IMR-90 (cell line): ENCODE measurements at regions not wholly inside any gene's neighbourhood (a gene's known extent, or its start where the extent isn't known, plus 50 kb on each side); places are given as distances from the start of the nearest gene placed in this dataset.

Experiments
- ATAC-seq: fragments of 200-7000 bp; cut with Tn5 transposase; 2 replicates; pipeline ENCODE4 v1.9.1; 2020; ENCODE audit warnings: low read depth, mild to moderate bottlenecking, moderate library complexity
- BruUV-seq: library from RNA; stranded (reverse); fragments of 400-500 nt; replicated peaks from 2 replicates; lab custom pipeline; 2021; lab: Mats Ljungman, UMichigan
- CTCF ChIA-PET: fragments of 300-600 bp; formaldehyde crosslinking; extraction: SDS; loops from one replicate; lab custom pipeline; 2021; ENCODE audit warnings: antibody characterized with exemption; lab: Yijun Ruan, JAX
- POLR2A ChIA-PET: fragments of 300-600 bp; sonication (Branson Sonifier 250); formaldehyde crosslinking; loops from one replicate; lab custom pipeline; 2022; ENCODE audit warnings: antibody characterized with exemption; ENCODE audit not compliant: unreplicated experiment; lab: Charles Lee
- DNase-seq: peaks from one replicate; pipeline ENCODE4 v3.0.0; 2013
- H2AFZ ChIP-seq: replicated peaks from 2 replicates; pipeline ENCODE3; 2013; ENCODE audit warnings: low read length, mild to moderate bottlenecking; ENCODE audit not compliant: poor library complexity
- H2AK5ac ChIP-seq: 2 replicates; pipeline ENCODE4 v1.6.1; 2013; ENCODE audit warnings: low read depth, low read length, inconsistent platforms
- H2AK9ac ChIP-seq: replicated peaks from 2 replicates; pipeline ENCODE3; 2013; ENCODE audit warnings: mild to moderate bottlenecking, low read depth, low read length, moderate library complexity; ENCODE audit not compliant: poor library complexity
- H2BK120ac ChIP-seq: 2 replicates; pipeline ENCODE4 v1.6.1; 2013; ENCODE audit warnings: low read depth, low read length, inconsistent platforms
- H2BK15ac ChIP-seq: 3 replicates; pipeline ENCODE4 v1.6.1; 2013; ENCODE audit warnings: low read depth, low read length, inconsistent platforms
- H2BK20ac ChIP-seq: 2 replicates; pipeline ENCODE4 v1.6.1; 2013; ENCODE audit warnings: low read depth, mild to moderate bottlenecking, inconsistent platforms, low read length, moderate library complexity
- H2BK5ac ChIP-seq: 2 replicates; pipeline ENCODE4 v1.6.1; 2013; ENCODE audit warnings: mild to moderate bottlenecking, low read depth, low read length, inconsistent platforms; ENCODE audit not compliant: poor library complexity, severe bottlenecking
- H3K14ac ChIP-seq: replicated peaks from 2 replicates; pipeline ENCODE4 v1.6.1; 2013; ENCODE audit warnings: low read depth, low read length, inconsistent platforms
- H3K18ac ChIP-seq: 2 replicates; pipeline ENCODE4 v1.6.1; 2013; ENCODE audit warnings: low read depth, low read length, control low read depth
- H3K23ac ChIP-seq: 2 replicates; pipeline ENCODE4 v1.6.1; 2013; ENCODE audit warnings: low read depth, low read length, inconsistent platforms
- H3K27ac ChIP-seq: 2 replicates; pipeline ENCODE4 v1.5.1; 2013; ENCODE audit warnings: mild to moderate bottlenecking, control low read depth, low read length; ENCODE audit not compliant: insufficient read depth
- H3K27me3 ChIP-seq: 2 replicates; pipeline ENCODE4 v1.6.1; 2013; ENCODE audit warnings: low read length; ENCODE audit not compliant: control insufficient read depth, insufficient read depth
- H3K36me3 ChIP-seq: 2 replicates; pipeline ENCODE4 v1.6.1; 2013; ENCODE audit warnings: low read length, mixed read lengths; ENCODE audit not compliant: control insufficient read depth, insufficient read depth
- H3K4ac ChIP-seq: 2 replicates; pipeline ENCODE4 v1.6.1; 2013; ENCODE audit warnings: low read depth, low read length, inconsistent platforms
- H3K4me1 ChIP-seq: 2 replicates; pipeline ENCODE4 v1.6.1; 2013; ENCODE audit warnings: low read length, mixed read lengths; ENCODE audit not compliant: control insufficient read depth, insufficient read depth
- H3K4me2 ChIP-seq: 2 replicates; pipeline ENCODE4 v1.6.1; 2013; ENCODE audit warnings: low read depth, mild to moderate bottlenecking, control low read depth, low read length, moderate library complexity
- H3K4me3 ChIP-seq: 2 replicates; pipeline ENCODE4 v1.5.1; 2013; ENCODE audit warnings: low read depth, mild to moderate bottlenecking, control low read depth, low read length, moderate library complexity; ENCODE audit not compliant: insufficient read depth
- H3K56ac ChIP-seq: 2 replicates; pipeline ENCODE4 v1.6.1; 2013; ENCODE audit warnings: low read length, inconsistent platforms; ENCODE audit not compliant: insufficient read depth; ENCODE audit errors: extremely low read depth
- H3K79me1 ChIP-seq, 2 experiments: 2 replicates each; pipeline ENCODE4 v1.6.1; 2013; ENCODE audit warnings: low read length in 2 of 2, inconsistent platforms in 1 of 2, low read depth in 1 of 2
- H3K9ac ChIP-seq: 2 replicates; pipeline ENCODE4 v1.6.1; 2013; ENCODE audit warnings: low read depth, low read length, control low read depth
- H3K9me1 ChIP-seq: 2 replicates; pipeline ENCODE4 v1.6.1; 2013; ENCODE audit warnings: low read length, inconsistent platforms; ENCODE audit not compliant: insufficient read depth
- H3K9me3 ChIP-seq: 2 replicates; pipeline ENCODE4 v1.6.1; 2013; ENCODE audit warnings: low read length; ENCODE audit not compliant: control insufficient read depth, insufficient read depth
- H4K20me1 ChIP-seq: 2 replicates; pipeline ENCODE4 v1.6.1; 2013; ENCODE audit warnings: low read length, inconsistent platforms; ENCODE audit not compliant: insufficient read depth
- H4K5ac ChIP-seq: 2 replicates; pipeline ENCODE4 v1.6.1; 2013; ENCODE audit warnings: mild to moderate bottlenecking, low read depth, low read length, control low read depth
- H4K8ac ChIP-seq, 2 experiments: 2 replicates each; pipeline ENCODE4 v1.6.1; 2013; ENCODE audit warnings: low read depth in 2 of 2, low read length in 2 of 2, control low read depth in 1 of 2, inconsistent platforms in 1 of 2
- H4K91ac ChIP-seq: 2 replicates; pipeline ENCODE4 v1.6.1; 2013; ENCODE audit warnings: low read depth, low read length, inconsistent platforms; ENCODE audit not compliant: insufficient read depth
- BHLHE40 ChIP-seq: fragments of 150-350 bp; IDR thresholded peaks from 2 replicates; pipeline ENCODE4 v1.6.1; 2016; ENCODE audit warnings: mild to moderate bottlenecking, low read depth, low read length
- CEBPB ChIP-seq: IDR thresholded peaks from 2 replicates; pipeline ENCODE4 v1.6.1; 2012; ENCODE audit warnings: low read depth, low read length, improper control_type of control experiment
- CHD1 ChIP-seq: IDR thresholded peaks from 2 replicates; pipeline ENCODE4 v1.6.1; 2012; ENCODE audit warnings: low read depth, low read length, improper control_type of control experiment
- FOS ChIP-seq: fragments of 150-350 bp; IDR thresholded peaks from 2 replicates; pipeline ENCODE4 v1.6.1; 2016; ENCODE audit warnings: low read depth, low read length
- MAFK ChIP-seq: IDR thresholded peaks from 2 replicates; pipeline ENCODE4 v1.6.1; 2012; ENCODE audit warnings: low read depth, low read length, improper control_type of control experiment
- MAZ ChIP-seq: IDR thresholded peaks from 2 replicates; pipeline ENCODE4 v1.6.1; 2012; ENCODE audit warnings: low read depth, mild to moderate bottlenecking, low read length, improper control_type of control experiment, moderate library complexity, borderline replicate concordance
- MXI1 ChIP-seq: IDR thresholded peaks from 2 replicates; pipeline ENCODE4 v1.6.1; 2012; ENCODE audit warnings: low read depth, mild to moderate bottlenecking, low read length, moderate library complexity, borderline replicate concordance
- NFE2L2 ChIP-seq: fragments of 150-350 bp; IDR thresholded peaks from 2 replicates; pipeline ENCODE4 v1.6.1; 2016; ENCODE audit warnings: low read depth, mild to moderate bottlenecking, low read length
- POLR2A ChIP-seq: IDR thresholded peaks from 2 replicates; pipeline ENCODE4 v1.6.1; 2012; ENCODE audit warnings: mild to moderate bottlenecking, low read depth, low read length
- RAD21 ChIP-seq: IDR thresholded peaks from 2 replicates; pipeline ENCODE4 v1.6.1; 2012; ENCODE audit warnings: low read length, improper control_type of control experiment
- RCOR1 ChIP-seq: IDR thresholded peaks from 2 replicates; pipeline ENCODE4 v1.6.1; 2012; ENCODE audit warnings: mild to moderate bottlenecking, low read length, improper control_type of control experiment; ENCODE audit not compliant: insufficient replicate concordance
- RFX5 ChIP-seq: IDR thresholded peaks from 2 replicates; pipeline ENCODE4 v1.8.0; 2012; ENCODE audit warnings: low read depth, mild to moderate bottlenecking, low read length, moderate library complexity
- SMC3 ChIP-seq: fragments of 150-350 bp; IDR thresholded peaks from 2 replicates; pipeline ENCODE4 v1.6.1; 2016; ENCODE audit warnings: low read depth, mild to moderate bottlenecking, antibody characterized with exemption, low read length, moderate library complexity
- WGBS, 2 experiments: methylation state at CpG; one replicate each; pipeline versions ENCODE4 v1.1.5 to v1.1.7; 2013; ENCODE audit warnings: missing lambda C conversion rate in 2 of 2; ENCODE audit not compliant: insufficient read length in 1 of 2; ENCODE audit errors: extremely low coverage in 2 of 2; 5-methylcytosine and 5-hydroxymethylcytosine counted together
- dilution Hi-C: fragments of 300-500 bp; cut with HindIII; formaldehyde crosslinking; loops from one replicate; pipeline ENCODE4 v1.14.3; 2018; ENCODE audit warnings: low sequenced_read_pairs; ENCODE audit not compliant: unreplicated experiment
- in situ Hi-C: fragments of 300-500 bp; cut with MboI; formaldehyde crosslinking; loops from 3 replicates; pipeline ENCODE4 v1.14.3; 2019; ENCODE audit warnings: low sequenced_read_pairs, inconsistent platforms, mixed read lengths
- intact Hi-C: fragments of 100-400 bp; cut with micrococcal nuclease; formaldehyde crosslinking; loops from 2 replicates; pipeline ENCODE4 v1.10.0; 2022
- TF ChIP-seq, protein P1 (sequence below): fragments of 150-350 bp; IDR thresholded peaks from 2 replicates; pipeline ENCODE4 v1.6.1; 2016; ENCODE audit warnings: low read depth, mild to moderate bottlenecking, low read length, moderate library complexity, borderline replicate concordance
- TF ChIP-seq, protein P2 (sequence below): conservative IDR thresholded peaks from 2 replicates; pipeline ENCODE4 v1.5.1; 2012; ENCODE audit warnings: mild to moderate bottlenecking, low read depth, low read length, improper control_type of control experiment
- TF ChIP-seq, protein P3 (sequence below): fragments of 150-350 bp; IDR thresholded peaks from 2 replicates; pipeline ENCODE4 v1.6.1; 2017; ENCODE audit warnings: mild to moderate bottlenecking, antibody characterized with exemption, low read length, low read depth

DNA sequence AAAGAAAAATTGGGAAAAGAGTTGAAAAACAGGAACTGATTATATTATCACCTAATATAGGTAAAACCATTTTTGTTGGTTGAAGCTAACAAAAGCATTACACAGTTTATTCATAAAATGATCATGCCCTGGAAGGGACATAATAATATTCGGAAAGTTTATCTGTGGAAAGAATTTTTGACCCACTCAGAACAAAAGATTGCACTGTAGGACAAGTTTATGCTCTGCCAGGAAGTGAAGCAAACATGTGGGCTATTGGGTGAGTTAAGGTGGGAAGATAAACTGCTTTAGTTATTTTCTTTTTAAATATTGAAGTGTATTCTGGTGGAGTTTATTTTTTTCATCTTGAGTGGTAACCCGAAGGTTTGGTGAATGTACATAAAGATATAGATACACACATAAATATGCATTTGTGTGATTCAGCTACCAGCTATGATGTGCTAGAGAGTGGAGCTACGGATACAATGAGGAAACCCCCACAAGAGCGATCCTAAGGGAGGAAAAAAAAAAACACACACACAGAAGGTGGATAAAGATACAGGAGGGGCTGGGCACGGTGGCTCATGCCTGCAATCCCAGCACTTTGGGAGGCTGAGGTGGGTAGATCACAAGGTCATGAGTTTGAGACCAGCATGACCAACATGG is 506.4 kb upstream of the THBS1 start:
- H3K23ac ChIP-seq = no peak overlapping the region
- TF ChIP-seq CEBPB (no peak), MXI1 (no peak), NFE2L2 (no peak), CHD1 (no peak), SMC3 (no peak), POLR2A (no peak), RCOR1 (no peak), MAZ (no peak), RFX5 (no peak), MAFK (no peak), RAD21 (no peak), BHLHE40 (no peak), FOS (no peak)
- TF ChIP-seq, protein P1, sequence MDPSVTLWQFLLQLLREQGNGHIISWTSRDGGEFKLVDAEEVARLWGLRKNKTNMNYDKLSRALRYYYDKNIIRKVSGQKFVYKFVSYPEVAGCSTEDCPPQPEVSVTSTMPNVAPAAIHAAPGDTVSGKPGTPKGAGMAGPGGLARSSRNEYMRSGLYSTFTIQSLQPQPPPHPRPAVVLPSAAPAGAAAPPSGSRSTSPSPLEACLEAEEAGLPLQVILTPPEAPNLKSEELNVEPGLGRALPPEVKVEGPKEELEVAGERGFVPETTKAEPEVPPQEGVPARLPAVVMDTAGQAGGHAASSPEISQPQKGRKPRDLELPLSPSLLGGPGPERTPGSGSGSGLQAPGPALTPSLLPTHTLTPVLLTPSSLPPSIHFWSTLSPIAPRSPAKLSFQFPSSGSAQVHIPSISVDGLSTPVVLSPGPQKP = no peak
- TF ChIP-seq, protein P2, sequence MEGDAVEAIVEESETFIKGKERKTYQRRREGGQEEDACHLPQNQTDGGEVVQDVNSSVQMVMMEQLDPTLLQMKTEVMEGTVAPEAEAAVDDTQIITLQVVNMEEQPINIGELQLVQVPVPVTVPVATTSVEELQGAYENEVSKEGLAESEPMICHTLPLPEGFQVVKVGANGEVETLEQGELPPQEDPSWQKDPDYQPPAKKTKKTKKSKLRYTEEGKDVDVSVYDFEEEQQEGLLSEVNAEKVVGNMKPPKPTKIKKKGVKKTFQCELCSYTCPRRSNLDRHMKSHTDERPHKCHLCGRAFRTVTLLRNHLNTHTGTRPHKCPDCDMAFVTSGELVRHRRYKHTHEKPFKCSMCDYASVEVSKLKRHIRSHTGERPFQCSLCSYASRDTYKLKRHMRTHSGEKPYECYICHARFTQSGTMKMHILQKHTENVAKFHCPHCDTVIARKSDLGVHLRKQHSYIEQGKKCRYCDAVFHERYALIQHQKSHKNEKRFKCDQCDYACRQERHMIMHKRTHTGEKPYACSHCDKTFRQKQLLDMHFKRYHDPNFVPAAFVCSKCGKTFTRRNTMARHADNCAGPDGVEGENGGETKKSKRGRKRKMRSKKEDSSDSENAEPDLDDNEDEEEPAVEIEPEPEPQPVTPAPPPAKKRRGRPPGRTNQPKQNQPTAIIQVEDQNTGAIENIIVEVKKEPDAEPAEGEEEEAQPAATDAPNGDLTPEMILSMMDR = no peak
- TF ChIP-seq, protein P3, sequence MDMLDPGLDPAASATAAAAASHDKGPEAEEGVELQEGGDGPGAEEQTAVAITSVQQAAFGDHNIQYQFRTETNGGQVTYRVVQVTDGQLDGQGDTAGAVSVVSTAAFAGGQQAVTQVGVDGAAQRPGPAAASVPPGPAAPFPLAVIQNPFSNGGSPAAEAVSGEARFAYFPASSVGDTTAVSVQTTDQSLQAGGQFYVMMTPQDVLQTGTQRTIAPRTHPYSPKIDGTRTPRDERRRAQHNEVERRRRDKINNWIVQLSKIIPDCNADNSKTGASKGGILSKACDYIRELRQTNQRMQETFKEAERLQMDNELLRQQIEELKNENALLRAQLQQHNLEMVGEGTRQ = no peak
- peaks cover 11% of the 10 kb centered on the region; the same call in 1 of the 2 replicates for H3K4me1 ChIP-seq
- no CpG with 5 or more reads among the region's 5 CpGs for WGBS, 2 experiments
- no peaks in the 10 kb centered on the region for H4K20me1 ChIP-seq
- no peak overlapping the region; the same call in 1 of the 2 replicates for H3K18ac ChIP-seq
- BruUV-seq = no TSS peak
- no peak overlapping the region for H2AK9ac ChIP-seq
- H3K9ac ChIP-seq = no peak overlapping the region
- H3K27me3 ChIP-seq = no peaks in the 10 kb centered on the region
- no peaks in the 10 kb centered on the region for H3K9me3 ChIP-seq
- H3K9me1 ChIP-seq = 0 out of 2 replicates have a peak, but pooled peaks cover 3% of the 10 kb centered on the region
- peak overlapping the region; percentile 62 for H3K14ac ChIP-seq
- no peak overlapping the region; a peak in 1 of 4 replicates for H4K8ac ChIP-seq
- peak overlapping the region; percentile 58; the same call in 1 of the 2 replicates for H2BK20ac ChIP-seq
- H3K36me3 ChIP-seq = no peaks in the 10 kb centered on the region
- H3K4me3 ChIP-seq = no peak overlapping the region
- H2BK15ac ChIP-seq = no peak overlapping the region; the same call in 2 of the 3 replicates
- CTCF ChIA-PET = interaction anchor here (0.6 to 0.7 kb wide), 2 partner anchors 17 to 25 kb away, joined by 3 to 4 read pairs; no protein-coding TSS in a partner anchor
- DNase-seq (peak; percentile 26), ATAC-seq (no peak)
- dilution Hi-C loops (no loop called here), in situ Hi-C loops (no loop called here), intact Hi-C loops (no loop called here)
- peak overlapping the region; percentile 55 for H2BK5ac ChIP-seq
- H4K91ac ChIP-seq = no peak overlapping the region
- no peak overlapping the region for H3K27ac ChIP-seq
- H3K56ac ChIP-seq = no peak overlapping the region
- POLR2A ChIA-PET = no interaction called here
- H3K79me1 ChIP-seq = no peaks in the 10 kb centered on the region
- no peak overlapping the region for H2AFZ ChIP-seq
- no peak overlapping the region; the same call in 1 of the 2 replicates for H2AK5ac ChIP-seq
- H3K4me2 ChIP-seq = no peak overlapping the region
- H2BK120ac ChIP-seq = peak overlapping the region; percentile 14; the same call in 1 of the 2 replicates
- H4K5ac ChIP-seq = no peak overlapping the region
- peak overlapping the region; percentile 65 for H3K4ac ChIP-seq
